Adrenal gland (tissue), 5 donors: ENCODE measurements at regions not wholly inside any gene's neighbourhood (a gene's known extent, or its start where the extent isn't known, plus 50 kb on each side); places are given as distances from the start of the nearest gene placed in this dataset.

Experiments
- CTCF ChIP-seq, 6 experiments: fragments of 450-650 bp in 4 of 6; fragments of 200-600 bp in 2 of 6; sonication (generic) in 1 of 6; IDR thresholded peaks; 1 replicate in 5 of 6; 2 replicates in 1 of 6; pipeline versions ENCODE4 v1.5.1 to v1.8.0; 2016 to 2021; ENCODE audit warnings: antibody characterized with exemption in 6 of 6, mild to moderate bottlenecking in 2 of 6, moderate library complexity in 1 of 6
- POLR2A ChIP-seq, 2 donors: fragments of 450-650 bp; IDR thresholded peaks; one replicate each; pipeline ENCODE4 v1.6.1; 2017; ENCODE audit warnings: antibody characterized with exemption in 2 of 2, mild to moderate bottlenecking in 2 of 2, moderate library complexity in 1 of 2
- donor health status: DM: no; HTN: no; CAD: no.

- TF ChIP-seq POLR2A (IDR thresholded peaks at IDR 0.05) (no peak), CTCF (IDR thresholded peaks at IDR 0.05) (no peak)
Observed at GRCh38 chr17:14670861-14671260, 370.0 kb downstream of the HS3ST3B1 start.
